GM18951 (cell line): ENCODE measurements at regions not wholly inside any gene's neighbourhood (a gene's known extent, or its start where the extent isn't known, plus 50 kb on each side); places are given as distances from the start of the nearest gene placed in this dataset.

ENCODE experiments used
- POLR2A ChIP-seq: IDR thresholded peaks from 4 replicates; pipeline ENCODE4 v1.6.1; 2011; ENCODE audit warnings: mild to moderate bottlenecking; ENCODE audit not compliant: insufficient read length, insufficient read depth; ENCODE audit errors: extremely low read depth
- in situ Hi-C: fragments of 300-500 bp; cut with MboI; formaldehyde crosslinking; loops from one replicate; pipeline ENCODE4 v1.12.0; 2022; ENCODE audit warnings: low sequenced_read_pairs, mixed read lengths, inconsistent platforms; ENCODE audit not compliant: unreplicated experiment

DNA sequence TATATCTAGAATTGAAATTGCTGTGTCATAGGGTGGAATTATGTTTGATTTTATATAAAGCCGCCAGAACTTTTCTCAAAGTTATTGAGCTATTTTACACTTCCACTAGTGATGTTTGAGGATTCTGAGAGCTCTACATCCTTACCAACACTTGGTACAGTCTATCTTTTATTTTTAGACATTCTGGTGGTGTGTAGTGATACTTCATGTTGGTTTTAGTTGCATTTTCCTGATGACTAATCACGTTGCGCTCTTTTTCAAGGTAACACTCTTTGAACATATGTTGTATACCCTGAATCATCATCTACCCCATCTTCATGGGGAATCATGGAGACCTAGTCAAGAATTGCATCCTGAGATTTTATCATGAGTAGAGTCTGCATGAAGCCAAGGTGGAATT is 141.7 kb downstream of the NXNL2 start:
- in situ Hi-C loops = no loop called here
- no peak for TF ChIP-seq POLR2A

- TF ChIP-seq POLR2A = no peak
- in situ Hi-C loops = no loop called here
Observed at GRCh38 chr9:88678008-88678407, 143.0 kb downstream of the NXNL2 start.

DNA sequence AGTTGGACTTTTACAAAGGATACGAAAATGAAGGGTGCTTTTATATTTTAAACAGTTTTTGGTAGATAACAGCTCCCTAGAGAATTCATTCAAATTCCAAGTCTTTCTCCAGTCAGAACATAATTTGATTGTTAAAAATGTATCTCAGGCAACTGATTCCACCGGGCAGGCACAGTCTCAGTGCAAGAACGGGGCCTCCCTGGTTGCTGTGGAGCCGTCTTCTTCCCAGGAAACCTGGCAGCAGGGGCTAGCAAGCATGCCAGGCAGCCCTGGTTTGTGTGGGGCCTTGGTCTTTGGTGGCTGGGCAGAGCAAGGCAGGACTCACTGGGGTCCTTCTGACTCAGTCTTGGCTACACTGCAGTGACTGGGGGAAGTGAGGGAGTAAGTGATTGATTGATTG is 143.5 kb downstream of the NXNL2 start:
- in situ Hi-C loops = no loop called here
- TF ChIP-seq POLR2A = no peak

DNA sequence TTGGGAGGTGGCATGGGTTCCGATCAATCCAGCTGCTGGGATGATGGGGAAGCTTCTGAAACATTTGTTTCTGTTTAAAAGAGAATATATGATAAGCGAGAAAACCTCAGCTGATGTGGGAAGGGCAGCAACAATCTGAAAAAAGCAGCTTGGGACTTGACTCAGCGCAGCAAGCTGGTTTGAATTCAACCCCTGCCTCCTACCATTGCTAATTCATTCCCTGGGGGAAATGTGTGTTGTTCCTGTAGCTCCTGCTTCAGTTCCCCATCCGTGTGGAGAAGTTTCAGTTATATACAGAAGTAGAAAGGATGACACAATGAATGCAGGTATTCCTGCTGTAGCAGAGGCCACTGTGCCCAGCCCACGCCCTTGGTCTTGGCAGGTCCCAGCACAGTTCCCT is 145.1 kb downstream of the NXNL2 start:
- no peak for TF ChIP-seq POLR2A
- in situ Hi-C loops = no loop called here

GRCh38 chr9:88680505-88681160 is 145.7 kb downstream of the NXNL2 start:
- TF ChIP-seq POLR2A = no peak

GRCh38 chr9:88681434-88681833 is 146.5 kb downstream of the NXNL2 start:
- in situ Hi-C loops = no loop called here
- TF ChIP-seq POLR2A = no peak

More at GRCh38 chr9:88680505-88681160, 145.7 kb downstream of the NXNL2 start:
- in situ Hi-C loops = no loop called here

- in situ Hi-C loops = no loop called here
- no peak for TF ChIP-seq POLR2A
Observed at GRCh38 chr9:88682431-88682831, 147.5 kb downstream of the NXNL2 start.

- TF ChIP-seq POLR2A = no peak
- in situ Hi-C loops = no loop called here
Observed at GRCh38 chr9:88684046-88684445, 149.1 kb downstream of the NXNL2 start.

DNA sequence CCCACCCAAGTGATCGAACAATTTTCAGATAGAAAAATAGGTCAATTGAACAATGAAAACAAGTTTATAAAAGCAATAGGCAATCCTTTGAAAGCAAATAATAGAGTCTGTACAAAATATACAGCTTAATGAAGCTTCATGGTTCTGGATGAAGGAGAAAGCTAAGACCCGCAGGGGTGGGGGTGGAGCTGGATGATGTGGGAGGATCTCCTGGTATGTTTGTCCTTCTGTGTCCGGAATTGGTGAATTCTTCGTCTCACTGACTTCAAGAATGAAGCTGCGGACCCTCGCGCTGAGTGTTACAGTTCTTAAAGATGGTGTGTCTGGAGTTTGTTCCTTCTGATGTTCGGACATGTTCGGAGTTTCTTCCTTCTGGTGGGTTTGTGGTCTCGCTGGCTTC is 149.9 kb downstream of the NXNL2 start:
- no peak for TF ChIP-seq POLR2A
- in situ Hi-C loops = no loop called here

DNA sequence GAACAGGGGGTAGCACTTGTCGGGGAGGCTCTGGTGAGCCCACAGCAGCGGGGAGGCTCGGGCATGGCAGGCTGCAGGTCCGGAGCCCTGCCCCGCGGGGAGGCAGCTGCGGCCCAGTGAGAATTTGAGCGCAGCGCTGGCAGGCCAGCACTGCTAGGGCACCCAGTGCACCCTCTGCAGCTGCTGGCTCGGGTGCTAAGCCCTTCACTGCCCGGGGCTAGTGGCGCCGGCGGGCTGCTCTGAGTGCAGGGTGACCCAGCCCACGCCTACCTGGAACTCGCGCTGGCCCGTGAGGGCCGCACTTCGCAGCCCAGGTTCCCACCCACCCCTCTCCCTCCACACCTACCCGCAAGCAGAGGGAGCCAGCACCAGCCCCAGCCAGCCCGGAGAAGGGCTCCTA is 151.0 kb downstream of the NXNL2 start:
- no peak for TF ChIP-seq POLR2A
- in situ Hi-C loops = no loop called here

DNA sequence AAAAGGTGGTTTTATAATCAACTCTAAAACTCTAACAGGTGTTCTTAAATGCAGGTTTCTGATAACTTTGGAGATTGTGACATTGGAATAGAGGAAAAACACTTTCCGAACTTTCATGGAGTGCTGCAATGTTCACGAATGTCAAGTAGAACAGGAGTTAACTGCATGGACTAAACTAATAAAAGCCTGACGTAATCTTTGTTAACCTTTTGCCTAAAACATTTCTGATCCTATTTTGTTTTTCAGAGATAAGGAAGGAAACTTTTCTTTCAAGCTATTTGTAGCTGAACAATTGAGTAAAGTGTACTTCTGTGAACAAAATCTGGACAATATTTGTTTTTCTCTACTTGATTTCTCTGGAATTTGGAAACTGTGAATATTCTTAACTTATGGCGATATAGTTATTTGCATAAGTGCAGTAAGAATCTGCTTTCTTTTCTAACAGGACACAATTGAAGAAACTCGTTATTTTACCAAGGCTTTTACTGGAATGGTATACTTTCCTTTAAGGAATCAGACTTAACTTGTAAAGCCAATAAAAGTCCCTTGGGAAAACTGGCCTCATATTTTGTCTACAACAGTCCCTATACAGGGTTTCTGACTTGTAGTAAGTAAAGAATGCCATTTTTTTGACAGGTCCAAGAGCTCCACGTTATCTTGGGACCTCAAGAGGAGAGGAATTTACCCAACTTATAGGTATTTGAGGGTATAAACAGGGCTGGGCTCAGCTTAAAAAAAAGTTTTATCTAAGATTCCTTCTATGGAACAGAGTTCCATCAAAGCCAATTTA is 154.7 kb downstream of the NXNL2 start:
- TF ChIP-seq POLR2A = no peak
- in situ Hi-C loops = no loop called here

DNA sequence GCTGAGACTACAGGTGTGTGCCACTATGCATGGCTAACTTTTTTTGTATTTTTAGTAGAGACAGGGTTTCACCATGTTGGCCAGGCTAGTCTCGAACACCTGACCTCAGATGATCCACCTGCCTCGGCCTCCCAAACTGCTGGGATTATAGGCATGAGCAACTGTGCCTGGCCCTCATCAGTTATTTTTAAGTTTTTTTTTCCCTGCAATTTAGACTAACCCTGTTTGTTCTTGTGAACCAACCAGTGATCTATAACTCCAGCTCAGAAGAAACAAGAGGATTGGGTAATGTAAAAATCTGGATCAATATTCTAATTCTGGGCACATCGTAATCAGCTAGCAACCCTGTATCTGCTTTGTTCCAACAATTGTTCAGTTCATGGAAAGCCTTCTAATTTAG is 155.7 kb downstream of the NXNL2 start:
- in situ Hi-C loops = no loop called here
- no peak for TF ChIP-seq POLR2A

DNA sequence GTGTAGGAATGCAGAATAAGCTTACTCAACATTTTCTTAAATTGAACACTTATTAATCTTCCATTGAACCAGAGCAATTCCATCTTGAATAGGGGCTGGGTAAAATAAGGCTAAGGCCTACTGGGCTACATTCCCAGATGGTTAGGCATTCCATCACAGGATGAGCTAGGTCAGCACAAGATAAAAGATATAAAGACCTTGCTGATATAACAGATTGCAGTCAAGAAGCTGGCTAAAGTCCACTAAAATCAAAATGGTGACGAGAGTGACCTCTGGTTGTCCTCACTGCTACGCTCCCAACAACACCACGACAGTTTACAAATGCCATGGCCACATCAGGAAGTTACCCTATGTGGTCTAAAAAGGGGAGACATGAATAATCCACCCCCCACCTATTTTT is 156.1 kb downstream of the NXNL2 start:
- in situ Hi-C loops = no loop called here
- no peak for TF ChIP-seq POLR2A

DNA sequence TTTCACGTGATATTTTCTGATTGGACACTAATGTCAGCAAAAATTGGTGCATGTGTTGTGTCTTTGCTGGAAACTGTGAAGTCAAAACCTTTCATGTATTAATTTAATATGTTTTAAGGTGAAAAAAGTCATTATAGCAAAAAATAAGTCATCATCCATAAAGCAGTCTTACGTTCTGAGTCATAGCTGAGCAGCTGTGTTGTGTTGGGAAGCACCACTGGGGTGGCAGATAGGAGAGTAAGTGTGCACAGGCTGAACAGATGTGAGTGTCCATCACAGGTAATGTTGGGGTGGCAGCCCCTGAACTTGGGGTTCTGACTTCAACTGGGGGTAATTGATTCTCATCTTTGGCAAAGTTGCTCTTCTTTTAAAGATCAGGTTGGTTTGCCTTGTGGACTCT is 156.8 kb downstream of the NXNL2 start:
- in situ Hi-C loops = no loop called here
- TF ChIP-seq POLR2A = no peak
